Kasumi-1 (cell line): ENCODE measurements at regions not wholly inside any gene's neighbourhood (a gene's known extent, or its start where the extent isn't known, plus 50 kb on each side); places are given as distances from the start of the nearest gene placed in this dataset.

Source experiments
- DNase-seq, 2 experiments: peaks; one replicate each; lab custom pipeline; 2025; lab: John Stamatoyannopoulos, UW

DNA sequence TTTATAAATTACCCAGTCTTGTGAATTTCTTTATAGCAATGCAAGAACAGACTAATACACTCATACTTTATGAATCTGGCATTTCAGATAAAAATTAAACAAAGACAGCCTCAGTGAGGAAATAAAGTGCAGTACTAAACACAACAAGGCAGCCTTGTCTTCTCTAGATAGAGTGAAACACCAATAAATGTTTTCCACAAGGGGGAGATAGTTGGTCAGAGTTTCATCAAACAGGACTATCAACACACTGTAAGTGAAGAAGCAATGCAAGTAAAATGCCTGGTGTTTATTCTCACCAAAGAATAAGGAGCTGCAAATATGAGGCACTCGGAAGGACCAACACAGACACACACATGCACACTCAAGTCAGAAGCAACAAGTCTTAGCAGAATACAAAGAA is 62.8 kb downstream of the FAM9B start:
- peak; percentile 9 to 41 for DNase-seq

DNA sequence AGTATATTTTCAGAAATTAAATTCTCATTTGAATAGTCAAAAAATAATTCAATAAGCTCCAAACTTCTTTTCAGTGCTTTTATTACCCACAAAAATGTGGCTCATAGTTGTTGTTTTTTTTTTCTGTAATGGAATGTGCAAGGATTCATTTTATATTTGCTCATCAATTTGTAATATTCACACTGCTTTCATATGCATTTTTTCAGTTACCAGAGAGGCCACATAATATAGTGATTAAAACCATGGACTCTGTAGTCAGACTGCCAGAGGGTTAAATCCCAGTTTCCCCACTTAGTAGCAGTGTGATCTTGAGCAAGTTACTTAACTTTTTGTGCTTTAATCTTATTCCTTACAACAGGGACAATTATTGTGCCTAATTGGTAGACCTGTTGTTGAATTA is 64.5 kb downstream of the FAM9B start:
- DNase-seq = no peak

DNA sequence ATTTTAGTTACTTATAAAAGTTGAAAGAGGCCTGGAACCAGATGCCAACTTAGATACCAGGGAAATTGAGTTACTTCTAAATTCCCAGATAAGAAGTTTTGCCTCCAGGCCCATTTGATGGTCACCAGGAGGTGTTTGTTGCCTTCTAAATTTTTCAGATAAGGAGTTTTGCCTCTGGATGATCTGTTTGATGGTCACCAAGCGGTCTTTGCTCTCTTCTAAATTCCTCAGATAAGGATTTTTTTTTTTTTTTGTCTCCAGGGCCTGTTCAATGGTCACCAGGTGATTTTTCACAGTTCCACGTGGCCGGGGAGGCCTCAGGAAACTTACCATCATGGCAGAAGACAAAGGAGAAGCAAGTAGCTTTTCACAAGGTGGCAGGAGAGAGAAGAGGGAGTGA is 66.5 kb downstream of the FAM9B start:
- DNase-seq = no peak

DNA sequence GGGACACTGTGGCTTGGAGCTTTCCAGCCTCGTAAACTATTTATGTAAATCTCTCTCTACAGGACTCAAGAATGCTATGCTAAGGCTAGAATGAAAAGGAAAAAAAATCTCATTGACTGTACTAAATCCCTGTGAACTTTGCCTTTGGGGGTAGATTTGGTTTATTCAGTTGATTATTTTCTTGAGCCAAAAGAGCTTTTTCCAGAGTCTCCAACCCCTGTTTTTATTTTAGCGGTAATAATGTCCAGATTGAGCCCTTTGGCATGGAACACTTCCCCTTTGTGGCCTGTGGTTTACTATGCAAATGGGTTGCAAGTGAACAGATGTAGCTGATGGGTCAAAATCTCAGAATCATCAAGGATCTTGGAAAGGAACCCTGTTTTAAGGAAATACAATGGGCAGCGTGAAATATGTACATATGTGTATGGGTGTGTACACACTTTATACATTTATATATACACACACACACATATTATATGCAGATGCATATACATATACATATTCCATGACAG is 72.9 kb downstream of the FAM9B start:
- DNase-seq = peak in 1 of 2 experiments; percentile 5

- no peak for DNase-seq
Measured at GRCh38 chrX:8955511-8955910, 78.4 kb downstream of the FAM9B start.

- no peak for DNase-seq
Measured at GRCh38 chrX:8946563-8946962, 87.4 kb downstream of the FAM9B start.

GRCh38 chrX:8939322-8939721 is 94.6 kb downstream of the FAM9B start:
- no peak for DNase-seq

- no peak for DNase-seq
Measured at GRCh38 chrX:8927701-8928100, 106.2 kb downstream of the FAM9B start.

DNA sequence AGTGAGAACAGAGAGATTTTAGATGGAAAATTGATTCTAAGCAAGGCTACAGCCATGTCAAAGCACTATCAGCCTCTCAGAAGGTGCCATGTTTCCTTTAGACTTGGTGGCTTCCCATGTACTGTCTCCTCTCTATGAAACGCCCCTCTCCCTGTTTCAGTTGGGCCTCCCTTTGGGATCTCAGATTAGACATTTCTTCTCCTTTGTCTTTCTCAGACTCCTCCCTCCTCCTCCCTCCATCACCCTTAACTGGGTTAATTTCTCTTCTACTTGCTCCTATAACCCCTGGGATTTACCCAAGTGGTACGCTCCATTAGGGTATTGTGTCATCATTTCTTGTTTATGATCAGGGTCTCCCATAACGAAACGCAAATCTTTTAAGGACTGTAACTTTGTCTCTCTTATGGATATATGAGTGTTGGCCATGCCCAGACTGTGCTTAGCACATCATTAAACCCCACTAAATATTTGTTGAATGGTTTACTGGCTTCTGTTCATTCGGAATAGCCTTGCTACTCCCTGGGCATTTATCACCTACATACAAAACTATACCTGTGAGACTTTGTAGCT is 106.8 kb downstream of the FAM9B start:
- DNase-seq = no peak

DNA sequence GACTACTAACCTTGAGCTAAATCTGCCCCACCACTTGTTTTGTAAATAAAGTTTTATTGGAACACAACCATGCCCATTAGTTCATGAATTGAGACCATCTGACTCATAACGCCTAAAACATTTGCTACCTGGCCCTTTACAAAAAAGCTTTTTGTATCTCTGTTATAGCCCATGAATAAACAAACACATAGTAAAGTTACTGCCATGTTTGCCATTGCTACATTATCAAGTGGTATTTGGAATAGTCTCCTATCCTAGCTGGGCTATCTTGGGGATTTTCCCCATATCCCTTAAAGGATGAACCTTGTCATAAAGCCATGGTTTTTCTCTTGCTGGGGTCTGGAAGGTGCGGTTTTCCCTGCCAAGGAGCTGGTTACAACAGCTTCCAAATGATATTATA is 112.3 kb downstream of the FAM9B start:
- DNase-seq = no peak

GRCh38 chrX:8919801-8920200 is 114.1 kb downstream of the FAM9B start:
- DNase-seq = no peak

- no peak for DNase-seq
Measured at GRCh38 chrX:8916697-8917096, 115.5 kb upstream of the FAM9A start.

GRCh38 chrX:8914681-8915080 is 113.5 kb upstream of the FAM9A start:
- no peak for DNase-seq

GRCh38 chrX:8913655-8914409 is 112.6 kb upstream of the FAM9A start:
- no peak for DNase-seq

DNA sequence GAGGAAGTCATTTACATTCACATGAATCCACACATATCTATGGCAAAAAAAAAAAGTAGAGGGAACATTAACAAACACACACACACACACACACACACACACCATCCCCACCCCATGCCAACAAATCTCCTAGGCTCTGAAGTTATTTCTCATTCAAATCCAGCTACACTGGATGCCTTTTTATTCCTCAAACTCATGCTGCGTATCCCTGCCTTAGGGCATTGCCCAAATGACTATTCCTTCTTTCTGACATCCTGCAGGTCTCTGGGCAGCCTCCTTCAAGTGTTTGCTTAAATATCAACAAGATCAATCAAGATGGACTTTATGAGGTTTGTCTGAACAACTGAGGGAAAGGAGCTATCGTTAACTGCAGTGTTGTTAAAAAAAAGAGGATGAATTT is 106.5 kb upstream of the FAM9A start:
- no peak for DNase-seq

DNA sequence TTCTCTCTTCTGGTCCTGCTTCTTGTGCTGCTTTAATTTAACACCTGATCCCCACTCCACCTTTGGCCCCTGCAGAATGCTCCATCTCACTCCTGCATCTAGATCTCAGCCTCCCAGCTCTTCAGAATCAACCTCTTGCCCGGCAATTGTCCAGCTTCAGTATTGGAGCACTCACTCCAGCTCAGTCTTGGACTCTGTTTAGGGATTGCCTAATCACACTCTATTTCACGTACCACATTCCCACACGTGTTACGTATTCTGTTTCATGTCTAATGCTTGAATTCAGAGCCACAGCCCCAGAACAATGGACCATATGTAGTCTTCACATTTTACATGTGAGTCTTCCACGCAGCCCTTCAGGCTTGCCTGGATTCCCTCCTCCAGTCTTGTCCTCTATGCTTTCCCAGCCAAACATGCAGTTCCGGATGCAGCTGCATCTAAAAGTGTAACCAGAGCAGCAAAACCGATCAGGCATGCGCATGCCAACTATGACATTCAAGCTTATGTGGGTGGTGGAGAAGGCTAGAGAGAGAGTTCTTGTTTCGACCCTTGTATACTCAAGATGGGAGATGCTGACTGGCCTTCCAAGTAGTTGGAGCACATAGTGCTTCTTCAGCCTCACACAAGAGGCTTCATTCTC is 105.2 kb upstream of the FAM9A start:
- DNase-seq = no peak

GRCh38 chrX:8897259-8897658 is 96.1 kb upstream of the FAM9A start:
- no peak for DNase-seq

DNA sequence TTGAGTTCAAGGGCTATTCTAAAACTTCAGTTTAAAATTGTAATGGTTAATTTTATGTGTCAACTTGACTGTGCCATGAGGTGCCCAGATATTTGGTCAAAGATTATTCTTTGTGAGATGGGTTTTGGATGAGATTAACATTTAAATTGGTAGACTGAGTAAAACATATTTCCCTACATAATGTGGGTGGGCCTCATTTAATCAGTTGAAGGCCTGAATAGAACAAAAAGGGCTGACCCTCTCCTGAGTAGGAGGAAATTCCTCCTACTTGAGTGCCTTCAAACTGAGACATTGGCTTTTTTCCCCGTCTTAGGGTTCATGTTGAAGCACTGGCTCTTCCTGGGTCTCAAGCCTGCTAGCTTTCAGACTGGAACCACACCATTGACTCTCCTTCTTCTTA is 89.6 kb upstream of the FAM9A start:
- no peak for DNase-seq

- no peak for DNase-seq
Measured at GRCh38 chrX:8887004-8887403, 85.8 kb upstream of the FAM9A start.

- DNase-seq = no peak
Measured at GRCh38 chrX:8879750-8880149, 78.6 kb upstream of the FAM9A start.

GRCh38 chrX:8873956-8874355 is 72.8 kb upstream of the FAM9A start:
- DNase-seq = no peak

DNA sequence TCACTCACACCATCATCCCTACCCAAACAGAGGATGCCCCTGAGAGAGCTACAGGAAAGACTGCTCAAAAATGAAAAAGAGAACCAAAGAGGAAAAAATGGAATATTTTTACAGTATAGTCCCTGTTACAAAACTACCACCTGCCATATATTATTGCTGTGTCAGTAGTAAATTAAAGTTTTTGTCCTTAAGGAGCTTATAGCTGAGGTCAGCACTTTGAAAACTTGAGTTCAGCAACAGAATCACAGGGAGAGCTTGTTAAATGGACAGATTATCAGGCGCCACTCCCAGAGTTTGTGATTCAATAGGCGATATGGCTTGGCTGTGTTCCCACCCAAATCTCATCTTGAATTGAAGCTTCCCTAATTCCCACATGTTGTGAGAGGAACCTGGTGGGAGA is 71.9 kb upstream of the FAM9A start:
- no peak for DNase-seq

- DNase-seq = no peak
Measured at GRCh38 chrX:8870411-8870810, 69.2 kb upstream of the FAM9A start.
